K562 (cell line): ENCODE measurements at regions not wholly inside any gene's neighbourhood (a gene's known extent, or its start where the extent isn't known, plus 50 kb on each side); places are given as distances from the start of the nearest gene placed in this dataset.

Experiments
- ATAC-seq: fragments of 200-7000 bp; cut with Tn5 transposase; 3 replicates; pipeline ENCODE4 v1.9.1; 2020; ENCODE audit warnings: moderate library complexity
- BruUV-seq: library from RNA; stranded (reverse); fragments of 400-500 nt; replicated peaks from 2 replicates; lab custom pipeline; 2021; lab: Mats Ljungman, UMichigan
- CTCF ChIA-PET: fragments of 300-600 bp; formaldehyde crosslinking; extraction: SDS; loops from one replicate; lab custom pipeline; 2021; ENCODE audit warnings: low intra/inter-chr PET ratio; lab: Yijun Ruan, JAX
- POLR2A ChIA-PET: fragments of 300-600, 350-650 bp; sonication (Branson Sonifier 250); formaldehyde crosslinking; extraction: SDS; loops from one replicate; lab custom pipeline; 2021; ENCODE audit warnings: antibody characterized with exemption, inconsistent platforms; lab: Yijun Ruan, JAX
- DNase-seq, 4 experiments: peaks; one replicate each; pipeline versions ENCODE4 v3.0.0 to v3.0.0-alpha.2; 2011 to 2018; ENCODE audit warnings: low spot score in 3 of 4, mixed read lengths in 3 of 4; ENCODE audit errors: extremely low read depth in 1 of 4
- FAIRE-seq: peaks from 2 replicates; lab custom pipeline; 2011; peaks lifted over from hg19 to GRCh38; lab: Jason Lieb, UNC
- H2AFZ ChIP-seq: 2 replicates; pipeline ENCODE4 v1.6.0; 2011; ENCODE audit warnings: low read depth, low read length, control low read depth, inconsistent platforms
- H3K27ac ChIP-seq: fragments of 200-600 bp; 3 replicates; pipeline ENCODE4 v1.8.0; 2011; ENCODE audit warnings: low read depth, mild to moderate bottlenecking, control low read depth, inconsistent platforms, low read length, moderate library complexity, mixed read lengths; ENCODE audit errors: extremely low read depth
- H3K27me3 ChIP-seq, 2 experiments: fragments of 300-600 bp in 1 of 2; 2 replicates in 1 of 2; 3 replicates in 1 of 2; pipeline versions ENCODE4 v1.6.0 to v1.8.0; 2011; ENCODE audit warnings: inconsistent platforms in 2 of 2, low read length in 2 of 2, mild to moderate bottlenecking in 1 of 2, mixed read lengths in 1 of 2, moderate library complexity in 1 of 2; ENCODE audit not compliant: control insufficient read depth in 2 of 2, insufficient read depth in 2 of 2
- H3K36me3 ChIP-seq: fragments of 300-600 bp; 3 replicates; pipeline ENCODE4 v1.8.0; 2011; ENCODE audit warnings: mild to moderate bottlenecking, low read length, inconsistent platforms; ENCODE audit not compliant: control insufficient read depth, insufficient read depth
- H3K4me1 ChIP-seq, 2 experiments: fragments of 200-600 bp in 1 of 2; replicated peaks in 1 of 2; 2 replicates in 1 of 2; 3 replicates in 1 of 2; pipeline versions ENCODE4 v1.5.1 to v1.8.0; 2011; ENCODE audit warnings: inconsistent platforms in 2 of 2, low read length in 2 of 2, mild to moderate bottlenecking in 1 of 2, mixed read lengths in 1 of 2, moderate library complexity in 1 of 2; ENCODE audit not compliant: control insufficient read depth in 2 of 2, insufficient read depth in 2 of 2
- H3K4me2 ChIP-seq: 2 replicates; pipeline ENCODE4 v1.6.1; 2011; ENCODE audit warnings: low read length, control low read depth, inconsistent platforms, mixed read lengths; ENCODE audit not compliant: insufficient read depth
- H3K4me3 ChIP-seq: fragments of 200-600 bp; sonication (generic), shearing (Covaris generic); 2 replicates; pipeline ENCODE4 v1.5.1; 2016; ENCODE audit warnings: control low read depth, inconsistent platforms
- H3K79me2 ChIP-seq: fragments of 200-600 bp; 3 replicates; pipeline ENCODE4 v1.8.0; 2011; ENCODE audit warnings: low read length, inconsistent platforms; ENCODE audit not compliant: control insufficient read depth, insufficient read depth
- H3K9ac ChIP-seq, 2 experiments: 2 replicates each; pipeline versions ENCODE4 v1.6.0 to v1.6.1; 2011; ENCODE audit warnings: low read depth in 2 of 2, low read length in 2 of 2, control low read depth in 1 of 2, inconsistent platforms in 1 of 2, mild to moderate bottlenecking in 1 of 2, mixed read lengths in 1 of 2; ENCODE audit not compliant: insufficient read depth in 1 of 2
- H3K9me1 ChIP-seq: one replicate; pipeline ENCODE4 v1.6.0; 2011; ENCODE audit warnings: inconsistent platforms, mild to moderate bottlenecking, low read length, moderate library complexity; ENCODE audit not compliant: control insufficient read depth, insufficient read depth
- H3K9me3 ChIP-seq: replicated peaks from 2 replicates; pipeline ENCODE4 v1.5.1; 2011; ENCODE audit warnings: low read depth, low read length, inconsistent platforms; ENCODE audit not compliant: control insufficient read depth, insufficient read depth
- H4K20me1 ChIP-seq: replicated peaks from 2 replicates; pipeline ENCODE4 v1.6.1; 2011; ENCODE audit warnings: low read length, inconsistent platforms, mixed read lengths; ENCODE audit not compliant: control insufficient read depth, insufficient read depth
- BRCA1 ChIP-seq, 2 experiments: fragments of 450-650 bp in 1 of 2; sonication (generic) in 1 of 2; formaldehyde crosslinking in 1 of 2; IDR thresholded peaks; 2 replicates each; pipeline versions ENCODE4 v1.5.0 to v1.6.1; 2017 to 2020; ENCODE audit warnings: mild to moderate bottlenecking in 1 of 2, missing genetic modification reagents in 1 of 2
- C11orf30 ChIP-seq: fragments of 450-650 bp; IDR thresholded peaks from 2 replicates; pipeline ENCODE4 v1.6.1; 2016; ENCODE audit warnings: low read depth, mild to moderate bottlenecking
- EZH2 ChIP-seq: IDR thresholded peaks from 2 replicates; pipeline ENCODE4 v1.6.1; 2012; ENCODE audit warnings: low read depth, mild to moderate bottlenecking, inconsistent platforms, low read length, borderline replicate concordance
- HDAC6 ChIP-seq: IDR thresholded peaks from 2 replicates; pipeline ENCODE4 v1.6.1; 2012; ENCODE audit warnings: low read depth, mild to moderate bottlenecking, control low read depth, inconsistent platforms, low read length, moderate library complexity
- KLF1 ChIP-seq: fragments of 450-650 bp; IDR thresholded peaks from 2 replicates; pipeline ENCODE4 v1.6.1; 2016; ENCODE audit warnings: missing genetic modification characterization, missing compliant biosample characterization
- MCM7 ChIP-seq, 2 experiments: fragments of 450-650 bp; IDR thresholded peaks; 2 replicates each; pipeline ENCODE4 v1.6.1; 2016 to 2018
- MEF2A ChIP-seq: IDR thresholded peaks from 2 replicates; pipeline ENCODE4 v1.6.1; 2011; ENCODE audit warnings: low read depth, mild to moderate bottlenecking, low read length, moderate library complexity; ENCODE audit not compliant: control insufficient read depth
- MEIS2 ChIP-seq: fragments of 450-650 bp; IDR thresholded peaks from 2 replicates; pipeline ENCODE4 v1.6.1; 2014; ENCODE audit warnings: mild to moderate bottlenecking; ENCODE audit not compliant: partially characterized antibody
- STAT5B ChIP-seq: fragments of 250-450 bp; sonication (Bioruptor Pico); IDR thresholded peaks from 2 replicates; pipeline ENCODE4 v1.8.0; 2021; ENCODE audit warnings: mild to moderate bottlenecking, inconsistent platforms
- XRCC4 ChIP-seq: IDR thresholded peaks from one replicate; pipeline ENCODE4 v1.6.1; 2011; ENCODE audit not compliant: insufficient read depth, insufficient read length; ENCODE audit errors: extremely low read depth
- ZNF644 ChIP-seq: fragments of 200-800 bp; sonication (Bioruptor generic); IDR thresholded peaks from 2 replicates; pipeline ENCODE4 v1.6.1; 2016; ENCODE audit warnings: low read depth, missing genetic modification characterization, missing compliant biosample characterization
- WGBS: fragments of 100-300 bp; shearing (Covaris generic); methylation state at CpG from one replicate; pipeline ENCODE4 v1.1.6; 2016; ENCODE audit warnings: low coverage, mixed read lengths; ENCODE audit not compliant: insufficient coverage; ENCODE audit errors: missing lambda C conversion rate; 5-methylcytosine and 5-hydroxymethylcytosine counted together
- in situ Hi-C: fragments of 300-500 bp; cut with MboI; formaldehyde crosslinking; loops from 4 replicates; pipeline ENCODE4 v1.15.0; 2018; ENCODE audit warnings: inconsistent platforms, mixed read lengths
- intact Hi-C: fragments of 100-400 bp; cut with micrococcal nuclease; formaldehyde crosslinking; loops from 2 replicates; pipeline ENCODE4 v1.14.2; 2022
- TF ChIP-seq, protein P1 (sequence below), 3 experiments: IDR thresholded peaks in 2 of 3; conservative IDR thresholded peaks in 1 of 3; 2 replicates each; pipeline ENCODE4 v1.5.1; 2011 to 2012; ENCODE audit warnings: low read length in 3 of 3, mild to moderate bottlenecking in 3 of 3, control low read depth in 2 of 3, improper control_type of control experiment in 1 of 3, inconsistent platforms in 1 of 3, low read depth in 1 of 3, mixed read lengths in 1 of 3, moderate library complexity in 1 of 3; ENCODE audit not compliant: insufficient read depth in 2 of 3
- TF ChIP-seq, protein P2 (sequence below): sonication (generic); formaldehyde crosslinking; IDR thresholded peaks from 2 replicates; pipeline ENCODE4 v1.8.0; 2022; ENCODE audit warnings: mild to moderate bottlenecking, missing genetic modification reagents
- TF ChIP-seq, protein P3 (sequence below): fragments of 250-450 bp; sonication (Bioruptor Pico); IDR thresholded peaks from 2 replicates; pipeline ENCODE4 v1.4.0; 2020; ENCODE audit warnings: mild to moderate bottlenecking, moderate library complexity, borderline replicate concordance
- TF ChIP-seq, protein P4 (sequence below): IDR thresholded peaks from 2 replicates; pipeline ENCODE4 v1.6.1; 2011; ENCODE audit not compliant: insufficient read length; ENCODE audit errors: extremely low read depth

DNA sequence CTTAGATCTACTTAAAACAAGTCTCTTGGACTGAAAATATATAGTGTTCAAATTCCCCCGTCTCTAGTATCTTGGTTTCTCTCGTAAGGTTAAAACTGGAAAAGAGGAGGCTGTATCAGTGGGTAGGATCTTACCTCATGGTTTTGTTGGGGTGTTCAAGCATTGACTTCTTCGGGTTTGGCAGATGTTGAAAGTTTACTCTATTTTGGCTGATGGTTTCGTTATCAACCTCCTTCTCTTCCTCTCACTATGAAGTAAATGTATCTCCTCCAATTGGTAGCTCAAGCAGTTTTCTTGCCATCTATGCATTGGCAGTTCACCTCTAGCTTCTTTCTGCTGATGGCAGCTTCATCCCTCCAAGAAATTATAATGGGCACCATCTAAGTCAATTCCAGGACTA is 506.5 kb upstream of the GRIN3A start:
- DNase-seq, result no peak
- no peak overlapping the region for H2AFZ ChIP-seq
- in situ Hi-C loops, result no loop called here
- TF ChIP-seq STAT5B (no peak), BRCA1 (IDR thresholded peaks at IDR 0.05) (no peak), BRCA1 (CRISPR knock-in tag; IDR thresholded peaks at IDR 0.05) (no peak), MCM7 (IDR thresholded peaks at IDR 0.05) (no peak), EZH2 (no peak), MEF2A (no peak), MEIS2 (no peak), C11orf30 (no peak), ZNF644 (tag) (no peak), KLF1 (tag) (no peak), HDAC6 (no peak), XRCC4 (no peak)
- TF ChIP-seq, protein P1, sequence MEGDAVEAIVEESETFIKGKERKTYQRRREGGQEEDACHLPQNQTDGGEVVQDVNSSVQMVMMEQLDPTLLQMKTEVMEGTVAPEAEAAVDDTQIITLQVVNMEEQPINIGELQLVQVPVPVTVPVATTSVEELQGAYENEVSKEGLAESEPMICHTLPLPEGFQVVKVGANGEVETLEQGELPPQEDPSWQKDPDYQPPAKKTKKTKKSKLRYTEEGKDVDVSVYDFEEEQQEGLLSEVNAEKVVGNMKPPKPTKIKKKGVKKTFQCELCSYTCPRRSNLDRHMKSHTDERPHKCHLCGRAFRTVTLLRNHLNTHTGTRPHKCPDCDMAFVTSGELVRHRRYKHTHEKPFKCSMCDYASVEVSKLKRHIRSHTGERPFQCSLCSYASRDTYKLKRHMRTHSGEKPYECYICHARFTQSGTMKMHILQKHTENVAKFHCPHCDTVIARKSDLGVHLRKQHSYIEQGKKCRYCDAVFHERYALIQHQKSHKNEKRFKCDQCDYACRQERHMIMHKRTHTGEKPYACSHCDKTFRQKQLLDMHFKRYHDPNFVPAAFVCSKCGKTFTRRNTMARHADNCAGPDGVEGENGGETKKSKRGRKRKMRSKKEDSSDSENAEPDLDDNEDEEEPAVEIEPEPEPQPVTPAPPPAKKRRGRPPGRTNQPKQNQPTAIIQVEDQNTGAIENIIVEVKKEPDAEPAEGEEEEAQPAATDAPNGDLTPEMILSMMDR (IDR thresholded peaks at IDR 0.05 in 2 of 3, conservative IDR thresholded peaks at IDR 0.05 in 1 of 3; ENCODE audit: insufficient read depth in 2 of 3, low read depth in 1 of 3, low read length in 3 of 3), result no peak
- TF ChIP-seq, protein P2, sequence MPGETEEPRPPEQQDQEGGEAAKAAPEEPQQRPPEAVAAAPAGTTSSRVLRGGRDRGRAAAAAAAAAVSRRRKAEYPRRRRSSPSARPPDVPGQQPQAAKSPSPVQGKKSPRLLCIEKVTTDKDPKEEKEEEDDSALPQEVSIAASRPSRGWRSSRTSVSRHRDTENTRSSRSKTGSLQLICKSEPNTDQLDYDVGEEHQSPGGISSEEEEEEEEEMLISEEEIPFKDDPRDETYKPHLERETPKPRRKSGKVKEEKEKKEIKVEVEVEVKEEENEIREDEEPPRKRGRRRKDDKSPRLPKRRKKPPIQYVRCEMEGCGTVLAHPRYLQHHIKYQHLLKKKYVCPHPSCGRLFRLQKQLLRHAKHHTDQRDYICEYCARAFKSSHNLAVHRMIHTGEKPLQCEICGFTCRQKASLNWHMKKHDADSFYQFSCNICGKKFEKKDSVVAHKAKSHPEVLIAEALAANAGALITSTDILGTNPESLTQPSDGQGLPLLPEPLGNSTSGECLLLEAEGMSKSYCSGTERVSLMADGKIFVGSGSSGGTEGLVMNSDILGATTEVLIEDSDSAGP (CRISPR knock-in tag), result no peak
- TF ChIP-seq, protein P3, sequence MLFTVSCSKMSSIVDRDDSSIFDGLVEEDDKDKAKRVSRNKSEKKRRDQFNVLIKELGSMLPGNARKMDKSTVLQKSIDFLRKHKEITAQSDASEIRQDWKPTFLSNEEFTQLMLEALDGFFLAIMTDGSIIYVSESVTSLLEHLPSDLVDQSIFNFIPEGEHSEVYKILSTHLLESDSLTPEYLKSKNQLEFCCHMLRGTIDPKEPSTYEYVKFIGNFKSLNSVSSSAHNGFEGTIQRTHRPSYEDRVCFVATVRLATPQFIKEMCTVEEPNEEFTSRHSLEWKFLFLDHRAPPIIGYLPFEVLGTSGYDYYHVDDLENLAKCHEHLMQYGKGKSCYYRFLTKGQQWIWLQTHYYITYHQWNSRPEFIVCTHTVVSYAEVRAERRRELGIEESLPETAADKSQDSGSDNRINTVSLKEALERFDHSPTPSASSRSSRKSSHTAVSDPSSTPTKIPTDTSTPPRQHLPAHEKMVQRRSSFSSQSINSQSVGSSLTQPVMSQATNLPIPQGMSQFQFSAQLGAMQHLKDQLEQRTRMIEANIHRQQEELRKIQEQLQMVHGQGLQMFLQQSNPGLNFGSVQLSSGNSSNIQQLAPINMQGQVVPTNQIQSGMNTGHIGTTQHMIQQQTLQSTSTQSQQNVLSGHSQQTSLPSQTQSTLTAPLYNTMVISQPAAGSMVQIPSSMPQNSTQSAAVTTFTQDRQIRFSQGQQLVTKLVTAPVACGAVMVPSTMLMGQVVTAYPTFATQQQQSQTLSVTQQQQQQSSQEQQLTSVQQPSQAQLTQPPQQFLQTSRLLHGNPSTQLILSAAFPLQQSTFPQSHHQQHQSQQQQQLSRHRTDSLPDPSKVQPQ (CRISPR knock-in tag), result no peak
- TF ChIP-seq, protein P4, sequence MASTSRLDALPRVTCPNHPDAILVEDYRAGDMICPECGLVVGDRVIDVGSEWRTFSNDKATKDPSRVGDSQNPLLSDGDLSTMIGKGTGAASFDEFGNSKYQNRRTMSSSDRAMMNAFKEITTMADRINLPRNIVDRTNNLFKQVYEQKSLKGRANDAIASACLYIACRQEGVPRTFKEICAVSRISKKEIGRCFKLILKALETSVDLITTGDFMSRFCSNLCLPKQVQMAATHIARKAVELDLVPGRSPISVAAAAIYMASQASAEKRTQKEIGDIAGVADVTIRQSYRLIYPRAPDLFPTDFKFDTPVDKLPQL, result no peak
- TF ChIP-seq, all 486 proteins: peak for 0
- FAIRE-seq (no peak), ATAC-seq (no peak)
- Histone ChIP-seq H3K9me3 (no peaks in the 10 kb centered on the region), H3K36me3 (no peaks in the 10 kb centered on the region), H3K27me3 (no peaks in the 10 kb centered on the region), H4K20me1 (no peaks in the 10 kb centered on the region), H3K9me1 (no peaks in the 10 kb centered on the region), H3K79me2 (no peaks in the 10 kb centered on the region), H3K4me1 (no peaks in the 10 kb centered on the region), H3K9ac (no peak overlapping the region), H3K4me2 (no peak overlapping the region), H3K27ac (no peak overlapping the region), H3K4me3 (no peak overlapping the region)
- no TSS peak for BruUV-seq
- intact Hi-C loops, result no loop called here
- CTCF ChIA-PET, result no interaction called here
- 3% methylated on average over 4 of the region's 4 CpGs for WGBS
- POLR2A ChIA-PET, result no interaction called here
